Karpas-422 (cell line): ENCODE measurements at regions not wholly inside any gene's neighbourhood (a gene's known extent, or its start where the extent isn't known, plus 50 kb on each side); places are given as distances from the start of the nearest gene placed in this dataset.

ENCODE experiments used
- DNase-seq: peaks from one replicate; pipeline ENCODE4 v3.0.0-alpha.2; 2015
- H2AFZ ChIP-seq: fragments of 200-600 bp; sonication (generic); 2 replicates; pipeline ENCODE4 v1.6.1; 2014; ENCODE audit warnings: antibody characterized with exemption, low read length, mixed read lengths
- H3K27ac ChIP-seq: fragments of 200-600 bp; sonication (generic); 2 replicates; pipeline ENCODE4 v1.5.1; 2014; ENCODE audit warnings: mild to moderate bottlenecking, low read length, moderate library complexity
- H3K27me3 ChIP-seq: fragments of 200-600 bp; sonication (generic); 2 replicates; pipeline ENCODE4 v1.6.1; 2014; ENCODE audit warnings: low read length, mixed read lengths
- H3K36me3 ChIP-seq: fragments of 200-600 bp; sonication (generic); 2 replicates; pipeline ENCODE4 v1.6.1; 2014; ENCODE audit warnings: low read length, mixed read lengths; ENCODE audit not compliant: insufficient read depth
- H3K4me1 ChIP-seq: fragments of 200-600 bp; sonication (generic); 2 replicates; pipeline ENCODE4 v1.6.1; 2014; ENCODE audit warnings: mild to moderate bottlenecking, low read length, mixed read lengths
- H3K4me2 ChIP-seq: fragments of 200-600 bp; sonication (generic); 2 replicates; pipeline ENCODE4 v1.6.1; 2014; ENCODE audit warnings: low read length, low read depth, mild to moderate bottlenecking; ENCODE audit not compliant: poor library complexity, severe bottlenecking
- H3K4me3 ChIP-seq: fragments of 200-600 bp; sonication (generic); 2 replicates; pipeline ENCODE4 v1.5.1; 2014; ENCODE audit warnings: mild to moderate bottlenecking, antibody characterized with exemption, low read length, mixed read lengths
- H3K79me2 ChIP-seq: fragments of 200-600 bp; sonication (generic); 2 replicates; pipeline ENCODE4 v1.6.1; 2014; ENCODE audit warnings: mild to moderate bottlenecking, low read length, mixed read lengths
- H3K9ac ChIP-seq: fragments of 200-600 bp; sonication (generic); 2 replicates; pipeline ENCODE4 v1.6.0; 2014; ENCODE audit warnings: low read length
- H3K9me2 ChIP-seq: fragments of 200-600 bp; sonication (generic), shearing (Covaris generic); replicated peaks from 2 replicates; pipeline ENCODE4 v1.6.0; 2014; ENCODE audit warnings: mild to moderate bottlenecking, low read length, moderate library complexity; ENCODE audit not compliant: insufficient read depth
- H3K9me3 ChIP-seq: fragments of 300-700, 200-600 bp; sonication (generic); 2 replicates; pipeline ENCODE4 v1.6.1; 2014; ENCODE audit warnings: low read length, mixed read lengths
- H4K20me1 ChIP-seq: fragments of 200-600 bp; sonication (generic); 2 replicates; pipeline ENCODE4 v1.6.1; 2014; ENCODE audit warnings: mild to moderate bottlenecking, antibody characterized with exemption, low read length, low read depth; ENCODE audit not compliant: insufficient read depth

DNA sequence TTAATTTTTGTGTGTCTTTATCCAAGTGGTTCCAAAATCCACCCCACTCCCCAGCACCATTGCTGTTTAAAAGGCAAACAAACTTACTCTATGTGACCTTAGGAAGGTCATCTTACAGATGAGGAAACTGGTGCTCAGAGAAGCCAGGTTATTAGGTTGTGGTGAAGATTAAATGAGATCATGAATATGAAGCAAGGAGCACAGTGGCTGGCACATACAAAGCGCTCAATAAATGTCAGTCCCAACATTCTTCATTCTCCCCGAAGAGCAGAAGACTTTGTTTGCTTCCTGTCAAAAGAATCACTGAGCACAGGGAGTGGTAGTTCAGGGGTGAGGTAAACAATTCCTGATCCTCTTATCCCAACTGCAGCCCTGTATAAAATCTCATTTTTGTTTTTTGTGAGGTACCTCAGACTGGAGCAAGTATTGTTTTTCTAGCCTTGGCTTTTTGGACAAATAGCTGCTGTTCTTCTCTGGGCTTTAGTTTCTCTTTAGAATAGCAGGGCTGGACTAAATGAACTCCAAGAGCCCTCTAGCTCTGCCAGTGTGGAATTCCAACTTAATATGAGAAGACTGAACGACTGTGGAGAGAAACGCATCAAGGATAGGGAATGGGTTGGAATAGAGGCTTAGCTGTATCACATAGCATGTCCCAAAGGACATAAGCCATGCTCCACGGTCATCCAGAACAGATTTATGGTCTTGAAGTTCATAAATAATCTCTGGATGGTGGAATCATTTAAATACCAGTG is 455.3 kb upstream of the USP24 start:
- DNase-seq, result no peak
- Histone ChIP-seq H3K36me3 (no peaks in the 10 kb centered on the region), H3K27me3 (no peaks in the 10 kb centered on the region), H3K27ac (no peak overlapping the region), H3K9ac (no peak overlapping the region), H3K4me2 (no peak overlapping the region), H3K79me2 (no peaks in the 10 kb centered on the region), H3K9me3 (no peaks in the 10 kb centered on the region), H3K4me3 (no peak overlapping the region), H4K20me1 (no peaks in the 10 kb centered on the region), H3K9me2 (no peaks in the 10 kb centered on the region), H3K4me1 (no peaks in the 10 kb centered on the region), H2AFZ (no peak overlapping the region)

DNA sequence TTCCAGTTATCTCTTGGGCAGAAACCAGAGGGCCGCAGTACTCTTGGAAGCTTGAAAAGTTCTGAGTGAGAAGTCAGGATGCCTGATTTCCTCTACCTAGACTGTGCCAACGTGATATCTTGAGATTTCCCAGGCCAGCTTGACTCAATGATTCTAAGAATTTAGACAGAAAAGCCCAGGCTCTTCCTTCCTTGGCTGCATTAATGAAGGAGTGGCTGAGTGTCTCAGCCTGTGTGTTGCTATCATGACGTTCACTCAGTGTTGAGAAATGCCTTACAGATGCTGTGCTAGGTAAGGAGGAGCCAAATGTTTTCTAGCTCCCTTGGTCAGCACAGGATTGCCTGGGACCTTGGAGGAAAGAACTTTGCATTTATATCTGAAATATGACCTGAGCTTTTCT is 454.1 kb upstream of the USP24 start:
- H2AFZ ChIP-seq, result no peak overlapping the region

DNA sequence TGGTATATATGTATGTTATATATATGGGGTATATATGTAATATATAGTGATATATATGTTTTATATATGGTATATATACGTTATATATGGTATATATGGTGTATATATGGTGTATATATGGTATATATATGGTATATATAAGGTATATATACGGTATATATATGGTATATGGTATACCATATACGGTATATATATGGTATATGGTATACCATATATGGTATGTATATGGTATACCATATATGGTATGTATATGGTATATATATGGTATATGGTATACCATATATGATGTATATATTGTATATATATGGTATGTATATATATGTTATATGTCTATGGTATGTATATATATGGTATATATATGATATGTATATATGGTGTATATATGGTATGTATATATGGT is 447.7 kb upstream of the USP24 start:
- H3K36me3 ChIP-seq, result no peaks in the 10 kb centered on the region

More for the DNA sequence above, 454.1 kb upstream of the USP24 start:
- H3K9me3 ChIP-seq, result no peaks in the 10 kb centered on the region
- DNase-seq, result no peak
- no peaks in the 10 kb centered on the region for H4K20me1 ChIP-seq
- H3K4me2 ChIP-seq, result no peak overlapping the region
- no peaks in the 10 kb centered on the region for H3K36me3 ChIP-seq
- no peak overlapping the region for H3K9ac ChIP-seq
- H3K79me2 ChIP-seq, result no peaks in the 10 kb centered on the region
- no peaks in the 10 kb centered on the region for H3K27me3 ChIP-seq
- H3K27ac ChIP-seq, result no peak overlapping the region
- no peaks in the 10 kb centered on the region for H3K9me2 ChIP-seq
- H3K4me1 ChIP-seq, result no peaks in the 10 kb centered on the region
- no peak overlapping the region for H3K4me3 ChIP-seq

DNA sequence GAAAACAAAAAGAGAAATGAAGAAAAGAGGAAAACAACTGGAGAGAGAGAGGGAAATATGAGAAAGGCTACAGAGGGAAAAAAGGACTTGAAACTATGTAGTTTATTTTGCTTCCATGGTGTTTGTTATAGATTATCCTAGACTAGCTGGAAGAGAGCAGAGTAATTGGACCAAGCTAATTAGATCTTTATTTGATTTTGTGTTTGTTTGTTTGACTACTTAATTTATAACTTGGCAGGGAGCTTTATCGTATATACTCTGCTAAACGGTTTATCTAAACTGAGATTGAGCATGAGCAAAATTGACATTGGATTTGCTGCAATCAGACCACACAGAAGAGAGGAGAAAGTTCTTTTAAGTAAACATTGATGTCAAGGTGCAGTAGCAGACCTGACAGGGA is 443.8 kb upstream of the USP24 start:
- Histone ChIP-seq H3K27me3 (no peaks in the 10 kb centered on the region), H3K36me3 (no peaks in the 10 kb centered on the region), H3K4me2 (no peak overlapping the region), H3K9me3 (peaks cover 3% of the 10 kb centered on the region), H3K4me3 (no peak overlapping the region), H3K27ac (no peak overlapping the region), H4K20me1 (no peaks in the 10 kb centered on the region), H3K9ac (no peak overlapping the region), H2AFZ (no peak overlapping the region), H3K9me2 (no peaks in the 10 kb centered on the region), H3K4me1 (no peaks in the 10 kb centered on the region), H3K79me2 (no peaks in the 10 kb centered on the region)
- DNase-seq, result no peak

More for the DNA sequence above, 447.7 kb upstream of the USP24 start:
- Histone ChIP-seq H3K9ac (no peak overlapping the region), H3K4me2 (no peak overlapping the region), H4K20me1 (no peaks in the 10 kb centered on the region), H3K9me2 (no peaks in the 10 kb centered on the region), H3K9me3 (peaks cover 3% of the 10 kb centered on the region), H2AFZ (no peak overlapping the region), H3K4me1 (no peaks in the 10 kb centered on the region), H3K27ac (no peak overlapping the region), H3K79me2 (no peaks in the 10 kb centered on the region), H3K4me3 (no peak overlapping the region), H3K27me3 (no peaks in the 10 kb centered on the region)
- DNase-seq, result no peak

DNA sequence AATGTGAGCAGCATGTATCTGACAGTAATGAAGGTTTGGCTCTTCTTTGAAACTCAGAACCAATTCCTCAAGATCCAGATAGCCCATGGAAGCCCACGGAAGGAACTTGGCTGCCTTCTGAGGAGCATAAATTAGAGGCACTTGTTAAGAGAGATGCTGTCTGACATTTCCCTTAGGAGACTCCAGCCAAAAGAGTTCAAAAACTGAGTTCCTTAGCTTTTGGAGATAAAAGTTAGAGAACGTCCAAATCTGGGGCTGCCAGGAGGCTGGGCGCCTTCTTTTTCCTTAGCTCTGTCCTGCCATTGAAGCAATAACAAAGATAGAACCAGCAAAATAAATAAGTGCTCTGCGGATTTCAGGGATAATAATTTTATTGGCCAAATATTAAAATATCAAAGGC is 439.6 kb upstream of the USP24 start:
- Histone ChIP-seq H3K9ac (no peak overlapping the region), H4K20me1 (no peaks in the 10 kb centered on the region)

DNA sequence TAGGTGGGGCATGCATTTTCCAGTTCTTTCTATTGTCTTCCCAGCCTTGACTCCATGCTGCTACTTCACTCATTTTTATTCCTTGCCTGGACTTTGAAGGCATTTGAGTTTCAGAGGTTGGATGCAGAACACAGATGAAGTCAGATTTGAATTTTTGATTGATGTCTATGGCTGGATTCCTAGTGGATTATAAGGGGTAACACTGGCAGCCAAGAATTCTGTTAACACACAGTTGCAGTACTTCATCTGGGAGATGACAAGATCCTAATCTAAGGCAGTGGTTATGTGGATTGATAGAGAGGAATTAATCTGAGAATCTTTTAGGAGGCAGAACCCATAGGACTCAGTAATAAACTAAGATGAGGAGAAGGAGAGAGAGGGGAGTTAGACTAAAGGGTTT is 439.0 kb upstream of the USP24 start:
- H3K9me2 ChIP-seq, result no peaks in the 10 kb centered on the region
- no peaks in the 10 kb centered on the region for H3K9me3 ChIP-seq
- H3K27me3 ChIP-seq, result no peaks in the 10 kb centered on the region
- no peak overlapping the region for H2AFZ ChIP-seq
- H3K79me2 ChIP-seq, result no peaks in the 10 kb centered on the region
- DNase-seq, result no peak
- no peak overlapping the region for H3K9ac ChIP-seq
- no peak overlapping the region for H3K27ac ChIP-seq
- no peaks in the 10 kb centered on the region for H4K20me1 ChIP-seq
- H3K36me3 ChIP-seq, result no peaks in the 10 kb centered on the region
- H3K4me3 ChIP-seq, result no peak overlapping the region
- no peak overlapping the region for H3K4me2 ChIP-seq
- no peaks in the 10 kb centered on the region for H3K4me1 ChIP-seq

More for the DNA sequence above, 439.6 kb upstream of the USP24 start:
- Histone ChIP-seq H3K4me1 (no peaks in the 10 kb centered on the region), H3K27me3 (no peaks in the 10 kb centered on the region), H3K79me2 (no peaks in the 10 kb centered on the region), H3K36me3 (no peaks in the 10 kb centered on the region), H3K4me2 (no peak overlapping the region), H3K9me3 (no peaks in the 10 kb centered on the region), H3K27ac (no peak overlapping the region), H3K9me2 (no peaks in the 10 kb centered on the region), H2AFZ (no peak overlapping the region), H3K4me3 (no peak overlapping the region)
- no peak for DNase-seq

DNA sequence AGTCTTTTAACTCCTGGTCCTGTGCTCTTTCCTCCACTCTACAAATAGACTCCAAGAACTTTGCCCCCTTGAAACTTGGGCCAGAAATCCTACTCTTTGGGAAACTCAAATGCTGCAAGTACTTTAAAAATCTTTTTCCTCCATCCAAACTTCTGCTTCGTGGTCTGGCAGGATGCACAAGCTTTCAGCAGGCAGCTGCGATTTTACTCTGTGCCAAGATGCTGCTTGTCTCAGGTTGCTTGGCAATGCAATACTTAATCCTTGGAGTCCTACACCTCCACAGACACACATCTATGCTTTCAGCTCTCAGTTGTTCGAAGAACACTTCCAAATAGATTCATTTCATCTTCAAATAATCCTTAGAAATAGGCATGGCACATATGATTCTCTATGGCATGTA is 435.3 kb upstream of the USP24 start:
- no peak for DNase-seq
- H2AFZ ChIP-seq, result no peak overlapping the region
- no peaks in the 10 kb centered on the region for H3K27me3 ChIP-seq
- no peaks in the 10 kb centered on the region for H4K20me1 ChIP-seq
- no peaks in the 10 kb centered on the region for H3K4me1 ChIP-seq
- H3K4me3 ChIP-seq, result no peak overlapping the region
- H3K9me2 ChIP-seq, result no peaks in the 10 kb centered on the region
- H3K27ac ChIP-seq, result no peak overlapping the region
- no peaks in the 10 kb centered on the region for H3K9me3 ChIP-seq
- H3K79me2 ChIP-seq, result no peaks in the 10 kb centered on the region
- no peaks in the 10 kb centered on the region for H3K36me3 ChIP-seq
- no peak overlapping the region for H3K9ac ChIP-seq
- no peak overlapping the region for H3K4me2 ChIP-seq

DNA sequence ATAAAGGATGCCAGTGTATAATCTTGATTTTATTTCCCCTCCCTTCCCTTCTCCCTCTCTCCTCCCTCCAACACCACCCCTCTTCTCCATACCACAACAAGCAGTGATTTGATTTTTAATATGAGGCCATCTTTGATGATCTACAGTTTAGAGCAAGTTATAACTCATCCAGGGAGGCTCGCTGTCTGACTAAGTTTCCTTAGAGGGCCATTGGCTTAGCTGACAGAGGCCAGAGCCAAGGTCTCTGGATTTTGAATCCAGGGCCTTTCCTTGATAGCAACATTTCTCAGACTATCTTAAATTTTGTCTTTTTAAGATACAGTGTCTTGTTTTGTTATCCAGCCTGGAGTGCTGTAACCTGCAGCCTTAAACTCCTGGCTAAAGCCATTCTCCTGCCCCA is 431.0 kb upstream of the USP24 start:
- Histone ChIP-seq H3K27ac (no peak overlapping the region), H3K79me2 (no peaks in the 10 kb centered on the region), H2AFZ (no peak overlapping the region), H3K4me3 (no peak overlapping the region), H3K4me2 (no peak overlapping the region), H3K27me3 (no peaks in the 10 kb centered on the region), H3K9ac (no peak overlapping the region), H3K9me2 (no peaks in the 10 kb centered on the region), H3K9me3 (no peaks in the 10 kb centered on the region), H3K4me1 (peaks cover 6% of the 10 kb centered on the region), H3K36me3 (no peaks in the 10 kb centered on the region), H4K20me1 (no peaks in the 10 kb centered on the region)
- DNase-seq, result no peak
